ENCODE measurements at regions not wholly inside any gene's neighbourhood (a gene's known extent, or its start where the extent isn't known, plus 50 kb on each side); places are given as distances from the start of the nearest gene placed in this dataset.

DNA sequence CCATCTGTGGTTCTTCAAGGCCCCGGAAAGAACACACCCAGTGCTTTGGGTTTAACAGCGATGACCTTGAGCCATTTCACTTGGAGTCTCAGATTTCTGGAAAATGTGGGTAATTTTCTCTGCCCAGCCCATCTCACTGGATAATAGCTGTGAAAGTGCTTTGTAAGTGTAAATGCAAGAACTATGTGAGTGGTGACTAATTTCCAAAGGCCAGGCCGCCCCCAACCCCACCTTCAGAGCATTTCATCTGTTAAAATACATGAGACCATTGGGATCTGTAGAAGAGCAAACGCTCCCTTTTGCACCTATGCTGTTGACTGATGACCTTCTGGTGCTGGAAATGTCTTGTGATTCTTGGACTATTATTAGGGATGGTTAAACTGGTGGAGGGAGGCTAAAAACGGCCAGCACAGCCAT lies 196.8 kb upstream of the LPP start:
- Histone ChIP-seq H3K79me2 (ENCODE audit: low read depth) (no peaks in the 10 kb centered on the region), H3K27me3 (ENCODE audit: insufficient read depth, low read depth) (no peaks in the 10 kb centered on the region), H3K4me2 (no peak overlapping the region), H3K4me3 (no peak overlapping the region), H4K20me1 (ENCODE audit: insufficient read depth) (no peaks in the 10 kb centered on the region), H3K36me3 (ENCODE audit: low read depth) (no peaks in the 10 kb centered on the region), H3K9me2 (ENCODE audit: insufficient read depth) (no peaks in the 10 kb centered on the region), H3K27ac (no peak overlapping the region), H3F3A (ENCODE audit: insufficient read depth, low read depth) (peaks cover 39% of the 10 kb centered on the region), H2AFZ (no peak overlapping the region), H3K9me3 (ENCODE audit: insufficient read depth, low read depth) (no peaks in the 10 kb centered on the region), H3K4me1 (replicated peaks; ENCODE audit: insufficient read depth) (peaks cover 56% of the 10 kb centered on the region)
- BruUV-seq (replicated peaks), result no TSS peak
- intact Hi-C loops (cut with micrococcal nuclease; ENCODE audit: unreplicated experiment), result loop anchor here (5.0 kb wide), 1 partner anchor 195 kb away; the partner anchor contains the start of gene LPP
- TF ChIP-seq, protein P1, sequence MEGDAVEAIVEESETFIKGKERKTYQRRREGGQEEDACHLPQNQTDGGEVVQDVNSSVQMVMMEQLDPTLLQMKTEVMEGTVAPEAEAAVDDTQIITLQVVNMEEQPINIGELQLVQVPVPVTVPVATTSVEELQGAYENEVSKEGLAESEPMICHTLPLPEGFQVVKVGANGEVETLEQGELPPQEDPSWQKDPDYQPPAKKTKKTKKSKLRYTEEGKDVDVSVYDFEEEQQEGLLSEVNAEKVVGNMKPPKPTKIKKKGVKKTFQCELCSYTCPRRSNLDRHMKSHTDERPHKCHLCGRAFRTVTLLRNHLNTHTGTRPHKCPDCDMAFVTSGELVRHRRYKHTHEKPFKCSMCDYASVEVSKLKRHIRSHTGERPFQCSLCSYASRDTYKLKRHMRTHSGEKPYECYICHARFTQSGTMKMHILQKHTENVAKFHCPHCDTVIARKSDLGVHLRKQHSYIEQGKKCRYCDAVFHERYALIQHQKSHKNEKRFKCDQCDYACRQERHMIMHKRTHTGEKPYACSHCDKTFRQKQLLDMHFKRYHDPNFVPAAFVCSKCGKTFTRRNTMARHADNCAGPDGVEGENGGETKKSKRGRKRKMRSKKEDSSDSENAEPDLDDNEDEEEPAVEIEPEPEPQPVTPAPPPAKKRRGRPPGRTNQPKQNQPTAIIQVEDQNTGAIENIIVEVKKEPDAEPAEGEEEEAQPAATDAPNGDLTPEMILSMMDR (conservative IDR thresholded peaks at IDR 0.05), result no peak
- no peak for TF ChIP-seq EZH2 (IDR thresholded peaks at IDR 0.05; ENCODE audit: low read depth)
- ChIA-PET POLR2A (ENCODE audit: unreplicated experiment) (no interaction called here), CTCF (no interaction called here)
- no peak for DNase-seq

DNA sequence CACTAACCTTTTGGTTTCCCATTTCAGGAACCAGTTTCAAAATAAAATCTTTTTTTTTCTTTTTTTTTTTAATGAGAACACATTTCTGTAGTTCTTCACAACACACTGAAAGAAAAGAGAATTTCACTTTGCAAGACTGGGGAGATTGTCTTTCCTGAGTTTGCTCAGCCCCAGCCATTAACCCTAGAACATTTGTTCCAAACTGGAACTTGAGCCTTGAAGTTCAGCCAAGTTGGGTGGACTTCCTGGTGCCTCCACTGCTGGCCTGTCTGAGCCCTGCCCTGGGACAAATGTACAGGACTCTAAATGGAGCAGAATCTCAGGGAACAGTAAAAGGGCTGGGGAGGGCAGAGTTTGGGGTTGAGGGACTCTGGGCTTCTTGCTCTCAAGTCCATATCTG lies 196.4 kb upstream of the LPP start:
- H2AFZ ChIP-seq, result no peak overlapping the region
- ChIA-PET POLR2A (ENCODE audit: unreplicated experiment) (no interaction called here), CTCF (no interaction called here)
- H3K27me3 ChIP-seq (ENCODE audit: insufficient read depth, low read depth), result no peaks in the 10 kb centered on the region
- no peak overlapping the region for H3K4me3 ChIP-seq
- no peak for DNase-seq
- H3K36me3 ChIP-seq (ENCODE audit: low read depth), result no peaks in the 10 kb centered on the region
- peaks cover 52% of the 10 kb centered on the region for H3K4me1 ChIP-seq (replicated peaks; ENCODE audit: insufficient read depth)
- H3K27ac ChIP-seq, result no peak overlapping the region
- intact Hi-C loops (cut with micrococcal nuclease; ENCODE audit: unreplicated experiment), result loop anchor here (5.0 kb wide), 1 partner anchor 195 kb away; the partner anchor contains the start of gene LPP
- no peaks in the 10 kb centered on the region for H4K20me1 ChIP-seq (ENCODE audit: insufficient read depth)
- no peak for TF ChIP-seq EZH2 (IDR thresholded peaks at IDR 0.05; ENCODE audit: low read depth)
- TF ChIP-seq, protein P1 (conservative IDR thresholded peaks at IDR 0.05), result no peak
- no peak overlapping the region for H3K4me2 ChIP-seq
- no peaks in the 10 kb centered on the region for H3K79me2 ChIP-seq (ENCODE audit: low read depth)
- no peaks in the 10 kb centered on the region for H3K9me2 ChIP-seq (ENCODE audit: insufficient read depth)
- no TSS peak for BruUV-seq (replicated peaks)
- H3F3A ChIP-seq (ENCODE audit: insufficient read depth, low read depth), result peaks cover 35% of the 10 kb centered on the region
- H3K9me3 ChIP-seq (ENCODE audit: insufficient read depth, low read depth), result no peaks in the 10 kb centered on the region

DNA sequence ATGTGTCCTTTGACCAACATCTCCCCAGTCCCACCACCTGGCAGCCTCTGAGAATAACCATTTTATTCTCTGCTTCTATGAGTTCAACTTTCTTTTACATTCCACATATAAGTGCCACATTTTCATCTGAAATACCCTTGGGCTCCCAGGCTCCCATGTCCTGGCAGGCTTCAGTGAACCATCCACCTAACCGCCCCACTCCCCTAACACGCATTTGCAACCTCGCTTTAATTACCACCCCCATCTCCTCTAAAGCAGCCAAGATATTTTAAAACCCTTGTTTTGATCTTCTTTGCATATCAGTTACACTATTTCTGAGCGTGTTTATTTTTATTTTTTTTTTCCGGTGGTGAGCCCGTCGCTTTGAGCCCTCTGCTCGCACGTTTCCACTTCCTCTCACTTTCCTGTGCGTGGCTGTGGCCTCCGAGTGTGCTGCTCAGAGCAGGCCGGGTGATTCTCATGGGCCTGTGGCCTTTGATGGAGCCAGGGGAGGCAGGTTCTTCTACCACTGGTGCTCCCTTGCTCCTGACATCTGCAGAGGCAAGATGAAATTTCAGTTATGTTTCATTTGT lies 195.4 kb upstream of the LPP start:
- no peak for DNase-seq
- no peaks in the 10 kb centered on the region for H3K9me3 ChIP-seq (ENCODE audit: insufficient read depth, low read depth)

More for the DNA sequence above, 195.4 kb upstream of the LPP start:
- Histone ChIP-seq H4K20me1 (ENCODE audit: insufficient read depth) (no peaks in the 10 kb centered on the region), H3K27me3 (ENCODE audit: insufficient read depth, low read depth) (no peaks in the 10 kb centered on the region), H3K9me2 (ENCODE audit: insufficient read depth) (no peaks in the 10 kb centered on the region), H3F3A (ENCODE audit: insufficient read depth, low read depth) (peaks cover 29% of the 10 kb centered on the region), H2AFZ (no peak overlapping the region), H3K4me2 (no peak overlapping the region), H3K36me3 (ENCODE audit: low read depth) (no peaks in the 10 kb centered on the region), H3K4me3 (no peak overlapping the region), H3K79me2 (ENCODE audit: low read depth) (no peaks in the 10 kb centered on the region), H3K4me1 (replicated peaks; ENCODE audit: insufficient read depth) (peaks cover 48% of the 10 kb centered on the region), H3K27ac (no peak overlapping the region)
- POLR2A ChIA-PET (ENCODE audit: unreplicated experiment), result interaction anchor here (0.5 kb wide), 1 partner anchor 133 kb away, joined by 3 read pairs; no protein-coding TSS in a partner anchor
- no TSS peak for BruUV-seq (replicated peaks)
- intact Hi-C loops (cut with micrococcal nuclease; ENCODE audit: unreplicated experiment), result loop anchor here (5.0 kb wide), 1 partner anchor 194 kb away; the partner anchor contains the start of gene LPP
- CTCF ChIA-PET, result no interaction called here
- TF ChIP-seq EZH2 (IDR thresholded peaks at IDR 0.05; ENCODE audit: low read depth), result no peak
- TF ChIP-seq, protein P1 (conservative IDR thresholded peaks at IDR 0.05), result no peak

Data from PC-9 (cell line).